Loucy (cell line): ENCODE measurements at regions not wholly inside any gene's neighbourhood (a gene's known extent, or its start where the extent isn't known, plus 50 kb on each side); places are given as distances from the start of the nearest gene placed in this dataset.

ENCODE experiments used
- CTCF ChIP-seq: fragments of 200-600 bp; sonication (generic); conservative IDR thresholded peaks from 2 replicates; pipeline ENCODE4 v1.5.1; 2014; ENCODE audit warnings: mild to moderate bottlenecking, antibody characterized with exemption, low read length
- EZH2phosphoT487 ChIP-seq: fragments of 200-600 bp; IDR thresholded peaks from 2 replicates; pipeline ENCODE4 v1.6.1; 2018; ENCODE audit warnings: antibody characterized with exemption, mild to moderate bottlenecking, moderate library complexity, borderline replicate concordance

- TF ChIP-seq CTCF (no peak), EZH2phosphoT487 (no peak)
Measured at GRCh38 chr5:165108809-165109208, 1603.4 kb downstream of the MAT2B start.
